HG03565 (cell line): ENCODE measurements at regions not wholly inside any gene's neighbourhood (a gene's known extent, or its start where the extent isn't known, plus 50 kb on each side); places are given as distances from the start of the nearest gene placed in this dataset.

Experiments used
- ATAC-seq: cut with Tn5 transposase; IDR thresholded peaks from one replicate; pipeline ENCODE4 v1.9.1; 2021; ENCODE audit warnings: mild to moderate bottlenecking, moderate library complexity; ENCODE audit not compliant: unreplicated experiment

- no peak for ATAC-seq
Measured at GRCh38 chr20:20765696-20766365, 53.4 kb upstream of the RALGAPA2 start.

GRCh38 chr20:20763650-20764049 lies 51.2 kb upstream of the RALGAPA2 start:
- no peak for ATAC-seq
